ENCODE measurements at regions not wholly inside any gene's neighbourhood (a gene's known extent, or its start where the extent isn't known, plus 50 kb on each side); places are given as distances from the start of the nearest gene placed in this dataset.
A peak's percentile ranks its signal among the peaks of the same experiment; 100 is the strongest.

DNA sequence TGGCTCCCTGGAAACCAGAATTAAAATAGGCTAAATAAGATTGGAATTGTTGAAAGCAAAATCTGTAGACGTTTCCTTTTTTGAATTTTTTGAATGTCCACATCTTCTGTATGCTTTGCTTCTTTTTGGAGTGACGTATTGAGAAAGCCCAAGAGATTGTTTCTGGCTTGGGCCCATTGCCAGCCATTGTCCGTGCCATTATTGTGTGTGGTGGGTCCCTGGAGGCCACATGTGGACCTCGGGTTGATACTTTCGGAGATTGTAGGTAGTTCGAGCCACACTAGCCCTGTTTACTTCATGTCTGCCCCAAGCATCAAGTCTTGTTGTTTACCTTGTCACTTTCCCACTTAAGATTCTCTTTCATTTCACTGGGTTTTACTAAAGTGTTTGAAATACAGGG, 106.0 kb downstream of the PALM2AKAP2 start:
- DNase-seq: no peak

DNA sequence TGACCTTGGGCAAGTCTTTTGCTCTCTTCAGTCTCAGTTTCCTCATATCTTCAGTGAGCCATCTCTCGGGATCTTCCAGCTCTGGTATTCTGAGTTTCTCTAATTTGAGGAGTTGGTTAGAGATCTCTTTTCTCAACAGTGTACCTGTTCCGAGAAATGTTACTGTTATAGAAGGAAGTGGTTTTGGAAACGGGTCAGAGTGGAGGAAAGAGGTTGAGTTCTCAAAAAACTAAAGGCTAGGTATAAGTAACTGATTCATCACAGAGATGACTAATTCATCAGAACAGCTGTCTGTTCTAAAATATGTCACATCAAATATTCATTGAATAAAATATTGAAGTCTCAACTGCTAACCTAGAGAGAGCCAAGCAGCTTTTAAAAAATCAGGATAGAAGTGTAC, 106.6 kb downstream of the PALM2AKAP2 start:
- no peak for DNase-seq

DNA sequence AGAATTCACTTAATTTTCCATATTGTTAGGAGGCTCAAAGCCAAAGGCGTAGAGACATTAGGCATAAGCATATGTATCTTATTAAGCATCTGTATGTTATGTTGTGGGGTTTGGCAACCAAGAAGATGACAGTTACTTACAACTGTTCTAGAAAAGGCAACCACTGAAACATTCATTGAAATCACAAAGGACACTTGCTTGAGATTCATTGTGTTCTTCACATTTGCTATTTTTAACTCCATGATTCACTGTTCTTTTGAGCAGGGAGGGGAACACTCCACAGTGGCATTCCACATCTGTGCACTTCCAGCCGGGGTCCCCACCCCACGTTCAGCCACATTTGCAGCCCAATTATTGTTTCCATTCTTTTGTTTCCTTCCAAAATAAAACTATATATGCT, 107.1 kb downstream of the PALM2AKAP2 start:
- DNase-seq: no peak

DNA sequence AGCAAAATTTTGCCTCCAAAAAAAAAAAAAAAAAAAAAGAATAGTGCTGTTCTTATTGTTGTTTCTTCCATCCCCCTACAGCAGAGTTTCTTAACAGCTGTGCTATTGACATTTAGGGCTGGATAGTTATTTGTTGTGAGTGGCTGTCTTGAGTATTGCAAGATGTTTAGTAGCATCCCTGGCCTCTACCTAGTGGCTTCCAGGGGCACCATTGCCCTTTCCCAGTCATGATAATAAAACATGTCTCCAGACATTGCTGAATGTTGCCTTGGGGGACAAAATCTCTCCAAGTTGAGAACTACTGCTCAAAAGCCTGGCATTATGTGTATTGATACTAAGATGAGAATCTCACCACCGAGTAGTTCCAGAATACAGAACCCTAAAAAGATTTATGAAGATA, 108.7 kb downstream of the PALM2AKAP2 start:
- DNase-seq: no peak

DNA sequence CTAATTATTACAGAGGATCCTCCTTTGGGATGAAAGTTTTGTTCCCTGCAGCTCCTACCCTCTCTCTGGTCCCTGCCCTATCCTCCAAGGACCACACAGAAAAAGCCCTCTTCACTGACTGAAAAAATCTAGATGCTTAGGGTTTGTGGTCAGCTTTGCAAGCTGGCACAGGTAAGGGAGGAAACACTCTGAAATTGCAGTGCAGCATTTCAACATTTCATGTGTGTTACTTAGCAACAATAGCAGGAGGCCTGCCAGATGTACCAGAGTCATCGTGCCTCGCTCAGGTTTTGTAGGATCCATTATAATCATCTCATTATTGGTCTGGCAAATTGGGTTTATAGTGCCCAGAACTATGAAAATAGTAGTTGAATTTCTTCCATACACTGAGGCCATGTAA, 109.5 kb downstream of the PALM2AKAP2 start:
- no peak for DNase-seq

DNA sequence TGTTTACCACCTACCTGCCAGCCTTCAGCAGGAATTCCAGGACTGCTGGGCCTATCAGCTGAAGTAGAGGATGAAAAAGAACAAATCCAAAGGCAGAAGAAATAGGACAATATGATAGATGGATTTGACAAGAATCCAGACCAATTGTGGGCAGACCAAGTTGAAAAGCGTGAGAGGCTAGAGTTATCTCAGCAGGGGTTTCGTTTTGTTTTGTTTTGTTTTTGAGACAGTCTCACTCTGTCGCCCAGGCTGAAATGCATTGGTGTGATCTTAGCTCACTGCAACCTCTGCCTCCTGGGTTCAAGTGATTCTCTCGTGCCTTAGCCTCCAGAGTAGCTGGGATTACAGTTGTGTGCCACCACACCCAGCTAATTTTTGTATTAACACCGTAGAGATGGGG, 113.2 kb downstream of the PALM2AKAP2 start:
- no peak for DNase-seq

DNA sequence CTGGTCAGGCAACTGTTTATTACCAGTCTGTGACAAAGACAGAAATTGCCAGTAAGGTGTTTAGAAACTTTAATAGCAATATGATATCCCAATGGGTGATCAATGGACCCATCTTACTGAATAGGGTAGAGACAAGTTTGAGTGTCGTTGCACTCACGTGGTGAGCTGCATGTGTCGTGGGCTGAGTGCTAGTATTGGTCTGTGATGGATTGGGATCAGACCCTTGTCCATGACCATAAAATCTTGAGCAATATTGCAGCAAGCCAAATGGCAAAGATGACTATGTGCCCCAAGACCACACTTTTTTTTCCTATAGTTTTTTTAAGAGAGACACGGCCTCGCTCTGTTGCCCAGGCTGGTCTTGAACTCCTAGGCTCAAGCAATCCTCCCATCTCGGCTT, 114.5 kb downstream of the PALM2AKAP2 start:
- no peak for DNase-seq

DNA sequence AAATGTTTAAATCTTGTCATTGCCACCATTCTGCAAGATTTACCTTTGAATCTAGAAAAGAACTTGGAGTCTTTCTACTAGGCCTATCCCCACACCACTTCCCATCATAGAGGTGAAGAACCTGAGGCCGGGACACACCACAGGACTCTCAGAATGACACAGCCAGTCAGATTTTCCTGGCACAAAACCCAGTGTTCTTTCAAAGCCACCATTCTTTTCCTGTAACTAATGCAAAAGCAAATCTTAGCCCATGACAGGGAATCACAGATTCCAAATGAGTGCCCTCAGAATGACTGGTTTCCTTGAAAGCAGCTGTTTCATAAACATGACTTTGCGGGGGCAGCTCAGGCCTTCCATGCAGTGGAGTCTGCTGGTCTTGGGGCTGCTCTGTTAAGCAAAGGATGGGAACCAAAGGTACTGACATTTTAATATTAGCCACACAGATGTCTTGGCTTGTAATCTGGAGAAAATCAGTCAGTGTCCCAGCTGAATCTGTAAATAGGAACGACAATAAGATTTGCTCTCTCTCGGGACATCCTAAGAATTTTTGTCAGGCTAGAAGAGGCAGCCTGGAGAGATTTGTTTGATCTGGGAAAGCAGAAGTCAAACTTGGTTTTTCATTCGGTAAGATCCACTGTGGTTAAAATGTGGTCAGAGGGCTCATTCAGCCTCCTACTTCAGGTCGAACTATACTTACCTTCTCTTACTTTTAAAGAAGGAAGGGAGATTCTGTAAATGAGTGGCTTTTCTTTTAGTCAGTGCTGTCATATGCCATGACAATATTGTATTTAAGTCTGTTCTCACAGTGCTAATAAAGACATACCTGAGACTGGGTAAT, 115.1 kb downstream of the PALM2AKAP2 start:
- DNase-seq: no peak

DNA sequence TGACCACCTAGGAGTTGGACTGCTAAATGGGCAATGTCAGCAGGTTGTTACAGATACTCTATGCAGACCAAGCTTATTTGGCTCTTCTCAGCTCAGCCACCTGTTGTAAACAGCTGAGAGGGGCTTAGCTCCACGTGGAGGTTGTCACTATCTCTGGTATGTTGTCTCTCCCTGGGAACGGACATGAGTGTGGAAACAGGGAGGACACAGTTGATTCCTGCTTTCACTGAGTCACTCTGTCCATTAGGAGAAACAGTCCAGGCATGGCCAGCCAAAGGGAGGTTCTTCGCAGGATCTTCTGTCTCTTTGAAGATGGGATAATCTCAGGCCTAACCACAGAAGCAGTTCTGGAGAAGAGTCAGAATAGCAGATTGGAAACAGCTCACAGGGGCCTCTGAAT, 121.2 kb downstream of the PALM2AKAP2 start:
- DNase-seq: no peak

DNA sequence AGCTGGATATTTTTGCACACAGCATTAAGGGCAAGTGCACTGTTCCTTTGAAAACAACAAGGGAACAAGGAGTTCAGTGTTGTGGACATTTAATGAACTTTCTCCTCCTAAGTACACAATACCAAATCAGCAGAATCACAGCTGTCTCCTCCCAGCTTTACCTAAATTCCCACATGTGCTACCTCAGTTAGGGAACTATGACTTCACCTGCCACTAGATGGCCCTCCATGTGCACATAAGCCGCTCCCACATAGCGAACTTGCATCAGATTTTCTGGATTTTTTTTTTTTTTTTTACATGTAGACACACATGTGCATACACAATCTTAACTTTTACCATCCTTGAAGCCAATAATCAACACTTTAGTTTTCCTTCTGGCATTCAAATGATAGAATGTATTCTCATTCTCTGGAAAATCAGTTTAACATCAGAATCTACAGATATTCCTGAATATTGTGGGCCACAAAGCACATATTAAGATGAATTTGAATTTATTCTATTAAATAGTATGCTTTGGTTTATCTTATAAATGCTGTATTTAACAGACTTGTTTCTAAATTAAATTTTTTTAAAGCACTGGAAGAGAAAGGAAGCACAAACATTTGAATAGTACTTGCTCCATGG, 123.6 kb downstream of the PALM2AKAP2 start:
- DNase-seq: peak; percentile 24

DNA sequence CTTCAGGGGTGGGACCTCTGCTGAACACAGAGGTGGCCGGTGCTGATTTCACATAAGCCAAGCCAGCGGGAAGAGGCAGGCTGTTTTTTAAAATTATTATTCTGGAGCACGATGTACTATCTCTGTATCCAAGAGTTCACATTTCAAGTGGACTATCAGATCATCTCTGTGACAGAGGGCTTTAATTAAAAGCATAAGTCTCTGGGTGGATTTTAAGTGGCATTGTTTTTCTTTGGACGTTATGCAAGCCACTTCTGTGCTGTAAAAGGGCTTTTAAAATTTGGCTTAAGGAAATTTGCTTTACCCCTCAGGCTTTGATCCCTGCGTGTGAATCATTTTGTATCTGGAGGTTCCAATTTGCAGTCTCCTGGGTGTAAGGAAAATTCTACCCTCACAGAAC, 124.7 kb downstream of the PALM2AKAP2 start:
- no peak for DNase-seq

DNA sequence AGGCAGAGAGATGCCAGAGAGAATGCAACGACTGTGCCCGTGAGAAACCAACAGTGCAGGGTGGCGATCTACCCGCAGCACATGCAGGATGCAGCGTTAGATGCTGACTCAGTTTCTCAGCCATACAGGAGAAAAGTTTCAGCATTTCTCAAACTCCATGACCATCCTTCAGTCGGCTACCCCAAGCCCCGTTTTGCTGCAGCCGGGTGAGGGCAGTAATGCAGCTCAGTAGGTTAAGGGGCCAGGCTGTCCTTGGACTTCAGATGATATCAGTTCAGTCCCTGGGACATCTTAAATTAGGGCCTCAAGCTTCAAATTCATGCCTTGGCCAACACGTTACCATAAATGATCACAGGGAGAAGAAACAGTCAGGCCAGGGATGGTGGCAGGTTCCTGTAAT, 125.5 kb downstream of the PALM2AKAP2 start:
- DNase-seq: no peak

DNA sequence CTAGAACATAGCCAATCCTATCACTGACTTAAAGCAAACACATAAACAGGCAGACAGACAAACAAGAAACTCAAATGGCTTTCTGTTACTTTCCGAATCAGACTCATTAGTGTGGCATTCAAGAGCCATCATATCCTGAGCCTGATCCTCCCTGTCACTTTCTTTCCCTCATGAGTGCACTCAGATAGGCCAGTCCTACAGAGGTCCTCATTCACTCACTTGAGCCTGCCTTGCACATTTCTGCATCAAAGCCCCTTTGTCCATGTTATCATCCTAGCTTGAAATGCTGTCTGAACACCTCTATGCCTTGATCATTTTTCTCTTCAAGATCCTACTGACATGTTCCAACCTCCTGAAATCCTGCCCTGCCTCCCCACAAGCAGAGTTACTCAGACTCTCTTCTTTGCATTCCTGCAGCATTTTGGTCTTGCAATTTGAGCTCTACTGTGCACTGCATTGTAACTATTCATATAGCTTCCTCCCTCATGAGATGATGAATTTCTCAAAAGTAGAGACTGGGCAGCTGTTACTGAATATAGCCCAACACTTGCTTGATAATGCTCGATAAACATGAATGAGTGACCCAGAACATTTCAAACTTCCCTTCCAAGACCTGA, 126.9 kb downstream of the PALM2AKAP2 start:
- DNase-seq: no peak

DNA sequence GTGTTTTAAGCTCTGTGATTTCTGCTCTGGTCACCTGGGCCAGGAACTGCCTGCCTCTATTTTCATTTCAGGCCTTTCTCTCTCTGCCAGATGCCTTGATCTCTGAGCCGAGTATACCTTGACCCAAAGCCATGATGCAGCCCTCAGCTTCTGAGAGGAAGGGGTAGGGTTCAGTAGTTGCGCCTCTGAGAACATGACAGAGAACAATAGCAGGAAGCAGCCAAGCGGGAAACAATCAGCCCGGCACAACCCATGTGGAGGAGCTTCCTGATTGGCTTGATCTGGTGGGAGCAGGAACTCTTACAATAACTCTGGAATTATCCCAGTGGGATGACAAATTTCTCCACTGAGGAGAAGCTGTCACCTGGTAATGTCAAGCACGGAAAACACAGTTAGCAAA, 127.4 kb downstream of the PALM2AKAP2 start:
- DNase-seq: no peak

DNA sequence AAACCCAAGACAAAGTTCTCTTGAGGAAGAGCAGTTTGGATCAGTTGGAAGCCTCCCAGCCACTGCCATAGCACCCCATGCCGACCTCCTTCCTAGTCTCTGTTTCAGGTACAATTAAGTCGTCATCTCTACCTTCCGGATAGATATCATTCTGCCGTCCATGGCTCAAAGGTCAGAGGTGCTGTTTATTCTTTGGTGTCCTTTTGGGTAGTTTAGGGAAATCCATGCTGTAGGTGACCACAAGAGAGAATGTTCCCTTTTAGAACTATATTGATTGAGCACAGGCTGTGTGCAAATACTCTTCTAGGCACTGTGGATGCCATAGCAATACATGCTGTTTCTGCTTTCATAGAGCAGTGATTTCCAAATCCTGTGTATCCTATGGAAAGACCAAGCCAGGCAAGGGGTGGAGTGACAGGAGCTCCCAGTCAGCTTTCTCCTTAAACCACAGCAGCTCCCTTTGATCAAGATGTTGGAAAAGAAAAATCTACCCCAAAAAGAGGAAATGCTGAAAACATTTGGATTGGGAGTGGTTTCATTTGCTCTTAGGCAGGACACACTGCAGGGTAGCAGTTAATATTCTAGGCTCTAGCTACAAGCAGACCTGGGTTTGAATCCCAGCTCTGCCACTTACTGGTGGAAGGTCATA, 127.9 kb downstream of the PALM2AKAP2 start:
- no peak for DNase-seq

DNA sequence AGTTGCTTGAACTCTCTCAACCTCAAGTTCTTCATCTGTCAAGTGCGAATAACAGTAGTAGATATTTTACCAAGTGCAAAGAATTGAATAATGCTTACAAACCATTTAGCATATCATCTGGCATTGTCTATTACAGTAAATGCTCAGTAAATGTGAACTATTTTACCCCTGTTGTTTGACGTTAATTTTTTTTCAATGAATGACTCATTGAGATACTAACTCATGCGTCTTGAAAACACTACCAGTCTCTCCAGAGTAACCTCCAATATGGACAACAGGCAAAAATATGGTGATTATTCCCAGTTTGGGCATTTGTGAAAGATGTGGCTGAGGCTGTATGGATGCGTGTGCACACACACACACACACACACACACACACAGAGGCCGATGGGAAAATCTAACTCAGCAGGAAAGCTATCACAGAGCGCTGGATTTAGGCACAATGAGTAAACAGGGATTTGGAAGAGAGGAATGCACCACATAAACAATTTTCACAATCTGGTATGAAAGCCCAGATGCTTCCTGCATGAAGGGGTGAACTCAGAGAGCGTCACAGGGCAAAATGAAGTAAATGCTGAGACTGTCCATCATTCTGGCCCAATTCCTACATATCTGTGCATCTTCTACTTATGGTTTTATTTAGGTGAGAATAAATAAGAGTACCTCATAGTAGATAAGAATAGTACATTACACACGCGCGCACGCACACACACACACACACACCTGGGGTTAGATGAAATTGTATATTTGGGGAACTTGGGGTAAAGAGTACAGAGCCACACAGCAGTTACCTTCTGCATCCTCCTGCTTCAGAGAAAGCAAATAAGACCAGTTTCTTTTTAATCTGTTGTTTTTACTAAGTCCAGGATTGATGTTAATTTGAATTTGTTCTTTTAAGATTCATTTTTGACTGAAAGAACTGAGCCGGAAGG, 128.7 kb downstream of the PALM2AKAP2 start:
- DNase-seq: no peak

DNA sequence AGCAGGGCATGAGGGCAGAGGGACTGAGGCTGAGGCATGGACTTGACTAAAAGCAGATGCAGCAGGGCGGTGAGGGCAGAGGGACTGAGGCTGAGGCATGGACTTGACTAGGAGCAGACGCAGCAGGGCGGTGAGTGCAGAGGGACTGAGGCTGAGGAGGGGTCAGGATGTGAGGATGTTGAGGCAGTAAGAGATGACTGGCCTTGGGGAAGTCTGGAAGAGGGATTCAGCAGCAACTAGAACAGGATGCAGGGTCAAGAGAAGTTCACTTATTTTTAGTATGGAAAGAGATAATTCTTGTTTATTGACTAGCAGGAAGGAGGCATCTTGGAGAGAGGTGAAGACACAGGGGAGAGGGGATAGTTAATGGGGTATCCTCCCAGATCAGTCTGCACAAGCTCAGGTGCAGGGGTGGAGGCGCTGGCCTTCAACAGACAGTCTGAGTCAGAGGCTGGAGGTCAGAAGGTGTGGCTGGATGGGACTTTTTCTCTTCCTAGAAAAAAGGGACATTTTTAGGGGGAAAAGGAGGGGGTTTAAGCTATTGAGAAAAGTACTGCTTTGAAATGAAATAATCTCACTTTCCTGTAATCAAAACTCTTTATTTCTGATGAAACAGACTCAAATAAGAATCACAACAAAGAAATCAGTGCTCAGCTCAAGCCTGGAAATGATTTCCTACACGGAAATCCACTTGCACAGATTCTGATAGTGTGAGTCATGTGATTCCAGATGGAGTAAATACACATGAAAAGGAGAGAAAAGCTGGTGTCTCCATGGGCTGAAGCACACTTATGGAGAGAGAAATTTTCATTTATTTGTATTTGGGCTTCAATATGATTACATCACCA, 130.9 kb downstream of the PALM2AKAP2 start:
- DNase-seq: no peak

DNA sequence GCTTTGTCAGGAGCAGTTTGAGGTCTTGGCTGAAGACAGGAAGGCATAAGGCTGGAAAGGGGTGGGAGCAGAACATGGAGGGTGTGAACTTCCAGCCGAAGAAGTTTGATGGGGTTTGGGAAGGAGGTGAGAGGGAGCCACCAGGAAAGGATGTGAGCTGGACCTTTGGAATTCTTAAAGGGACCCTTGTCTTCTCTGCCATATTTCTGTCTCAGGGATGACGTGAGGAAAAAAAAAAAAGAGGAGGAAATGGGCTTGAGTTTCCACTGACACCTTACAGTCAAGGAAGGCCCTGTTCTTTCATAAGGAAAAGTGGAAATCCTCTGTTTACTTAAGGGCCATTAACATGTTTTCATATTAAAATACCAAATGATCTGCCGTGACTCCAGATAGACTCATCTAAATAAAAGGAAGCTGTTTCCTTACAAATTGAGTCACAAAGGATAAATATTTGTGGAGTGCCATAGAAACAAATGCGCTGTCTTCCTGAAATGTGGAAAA, 132.1 kb downstream of the PALM2AKAP2 start:
- no peak for DNase-seq

DNA sequence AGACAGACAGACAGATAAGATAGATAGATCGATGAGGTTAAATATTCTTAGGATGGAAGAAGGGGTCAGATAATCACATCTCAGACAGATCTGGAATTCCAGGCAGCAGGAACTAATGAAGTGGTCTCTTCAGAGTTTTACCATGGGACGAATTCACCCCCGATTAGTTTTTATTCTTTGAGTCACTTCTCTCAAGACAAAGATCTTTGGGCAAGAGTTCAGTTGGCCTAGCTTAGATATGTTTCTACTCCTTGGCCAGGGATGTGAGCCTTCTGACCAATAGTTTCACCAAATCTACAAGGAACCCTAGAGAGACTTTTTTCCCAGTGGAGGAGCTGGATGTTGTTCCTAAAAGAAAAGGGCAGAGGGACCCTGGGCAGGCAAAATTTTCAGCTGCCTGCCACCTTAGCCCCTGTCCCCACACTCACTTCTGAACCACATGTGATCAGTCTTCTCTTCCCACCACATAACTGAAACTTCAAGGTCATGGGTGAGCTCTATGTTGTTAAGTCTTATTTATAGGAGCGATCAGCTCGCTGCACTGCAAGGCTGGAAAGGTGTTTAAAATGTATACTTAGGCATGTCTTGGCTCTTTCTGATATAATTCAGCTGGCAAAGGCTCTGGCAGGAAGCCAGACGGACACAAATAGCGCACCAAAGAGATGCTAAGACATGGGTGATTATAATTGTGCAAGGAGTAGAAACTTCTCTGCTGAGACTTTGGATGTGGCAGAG, 132.9 kb downstream of the PALM2AKAP2 start:
- no peak for DNase-seq

DNA sequence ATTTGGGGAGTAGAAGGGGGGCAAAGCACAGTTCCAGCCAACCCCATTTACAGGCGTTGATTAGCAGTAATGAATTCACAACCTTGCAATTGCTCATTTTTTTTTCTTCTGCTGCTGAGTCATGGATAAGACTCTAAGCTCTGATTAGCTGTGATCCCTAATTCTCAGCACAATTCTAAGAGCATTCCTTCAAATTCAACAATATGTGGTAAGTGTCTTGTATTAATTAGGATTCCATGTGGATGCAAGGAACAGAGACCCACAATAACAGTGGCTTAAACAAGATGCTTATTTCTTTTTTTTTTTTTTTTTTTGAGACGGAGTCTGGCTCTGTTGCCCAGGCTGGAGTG, 133.4 kb downstream of the PALM2AKAP2 start:
- no peak for DNase-seq

Data from activated effector memory CD4-positive, alpha-beta T cell treated with Interleukin-2 at 50 U/mL for 16 hours (primary cell).